HG03469 (cell line): ENCODE measurements at regions not wholly inside any gene's neighbourhood (a gene's known extent, or its start where the extent isn't known, plus 50 kb on each side); places are given as distances from the start of the nearest gene placed in this dataset.

Experiments
- ATAC-seq: cut with Tn5 transposase; IDR thresholded peaks from one replicate; pipeline ENCODE4 v1.9.1; 2021; ENCODE audit warnings: mild to moderate bottlenecking, moderate library complexity, moderate number of reproducible peaks; ENCODE audit not compliant: unreplicated experiment

DNA sequence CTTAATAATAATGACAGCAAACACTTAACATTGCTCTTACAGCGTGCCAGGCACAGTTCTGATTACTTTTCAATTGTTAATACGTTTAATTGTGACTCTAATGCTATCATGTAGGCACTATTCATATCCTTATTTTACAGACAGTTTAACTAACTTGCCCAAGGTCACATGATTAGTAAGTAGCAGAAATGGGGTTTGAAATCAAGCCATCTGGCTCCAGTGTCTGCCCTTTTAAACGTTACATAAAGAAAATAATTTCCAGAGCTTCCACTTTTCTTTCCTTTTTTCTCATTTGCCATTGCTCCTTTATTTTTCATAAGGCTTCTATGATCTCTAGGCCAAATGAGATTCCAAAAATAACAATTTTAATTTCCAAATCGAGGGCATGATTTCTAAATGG lies 50.6 kb upstream of the IKZF2 start:
- ATAC-seq: no peak

DNA sequence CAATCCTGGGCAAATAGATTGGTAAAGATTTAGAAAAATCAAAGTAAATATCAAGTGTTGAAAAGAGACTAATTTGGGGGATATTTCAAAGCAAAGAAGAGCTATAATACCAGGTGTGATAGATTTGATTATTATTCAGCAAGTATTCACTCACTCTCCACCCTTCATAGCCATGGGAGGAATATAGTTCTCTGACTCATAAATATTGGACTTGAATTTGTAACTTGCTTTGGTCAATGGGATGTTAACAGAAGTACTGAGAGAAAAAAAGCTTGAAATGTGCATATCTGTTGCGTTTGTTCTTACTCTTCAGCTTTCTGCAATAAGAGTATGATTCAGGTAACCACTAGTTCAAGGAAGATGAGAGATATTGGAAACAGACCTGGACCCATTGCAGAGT lies 54.5 kb upstream of the IKZF2 start:
- ATAC-seq: no peak

DNA sequence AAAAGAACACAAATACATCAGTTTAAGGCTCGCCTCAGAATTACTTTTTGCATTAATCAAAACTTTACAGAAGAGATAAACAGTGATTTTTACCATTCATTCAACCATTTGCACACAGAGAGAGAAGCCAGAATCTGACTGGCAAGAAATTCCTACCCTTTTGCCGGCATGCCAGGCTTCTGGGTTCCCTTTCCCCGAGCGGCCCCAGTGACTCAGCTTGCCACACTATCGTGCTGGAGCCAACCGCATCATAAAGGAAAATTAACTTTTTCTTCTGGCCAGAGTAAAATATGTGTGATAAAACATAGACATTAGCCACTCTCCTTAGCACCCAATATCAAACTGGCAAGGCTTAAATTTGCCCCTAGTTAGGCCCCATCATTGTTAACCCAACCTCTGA lies 61.8 kb upstream of the IKZF2 start:
- no peak for ATAC-seq

DNA sequence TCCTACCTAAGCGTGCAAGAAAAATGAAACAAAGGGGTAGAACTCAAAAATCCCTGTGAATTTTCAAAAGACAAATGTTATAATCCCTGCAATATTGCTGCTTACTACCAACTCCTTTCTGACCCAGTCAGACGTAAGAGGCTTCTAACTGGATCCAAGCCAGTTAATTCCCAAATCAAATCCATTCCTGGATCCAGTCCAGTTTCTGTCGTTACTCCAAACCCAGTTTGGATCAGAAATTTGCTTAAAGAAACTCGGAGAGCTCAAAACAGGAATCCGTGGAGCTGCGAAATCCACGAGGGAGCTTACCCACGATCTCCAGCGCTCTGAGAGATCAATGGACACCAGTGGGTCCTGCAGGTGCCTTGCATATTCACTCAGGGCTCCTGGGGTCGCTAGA lies 62.8 kb upstream of the IKZF2 start:
- ATAC-seq: no peak

DNA sequence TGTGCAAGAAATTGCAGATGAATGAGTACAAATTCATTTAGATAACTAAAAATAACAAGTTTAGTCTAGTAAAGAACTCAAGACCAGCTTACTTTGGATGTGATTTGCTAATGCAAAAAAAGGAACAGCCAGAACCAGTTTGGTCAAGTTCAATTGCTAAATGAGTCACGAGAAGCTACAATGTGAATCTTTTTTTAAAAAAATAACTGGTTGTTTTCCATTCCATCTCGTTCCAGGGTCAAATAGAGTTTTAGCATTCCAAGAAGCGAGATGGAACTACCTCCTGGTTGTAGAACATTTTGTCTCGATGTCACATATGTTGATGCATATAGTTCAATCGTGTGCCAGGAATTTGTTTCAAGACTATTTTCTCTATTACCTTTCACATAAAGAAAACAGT lies 65.0 kb upstream of the IKZF2 start:
- no peak for ATAC-seq

DNA sequence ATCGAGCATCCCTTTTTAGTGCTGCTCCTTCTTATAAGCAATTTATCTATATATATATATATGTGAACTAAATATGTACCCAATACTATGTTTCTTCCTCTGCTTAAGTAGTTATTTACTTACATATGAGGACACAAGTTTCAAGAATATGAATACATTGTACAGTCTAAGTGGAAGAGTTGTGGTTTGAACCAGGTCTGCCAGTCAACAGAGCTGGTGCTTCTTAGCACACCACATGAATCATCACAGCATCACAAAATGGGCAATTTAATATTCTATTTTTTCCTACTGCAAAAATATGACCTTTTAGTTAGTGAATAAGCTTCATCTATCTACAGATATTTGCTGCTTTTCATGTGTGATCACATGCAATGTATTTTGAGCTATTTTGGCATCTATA lies 64.4 kb upstream of the SPAG16 start:
- no peak for ATAC-seq

DNA sequence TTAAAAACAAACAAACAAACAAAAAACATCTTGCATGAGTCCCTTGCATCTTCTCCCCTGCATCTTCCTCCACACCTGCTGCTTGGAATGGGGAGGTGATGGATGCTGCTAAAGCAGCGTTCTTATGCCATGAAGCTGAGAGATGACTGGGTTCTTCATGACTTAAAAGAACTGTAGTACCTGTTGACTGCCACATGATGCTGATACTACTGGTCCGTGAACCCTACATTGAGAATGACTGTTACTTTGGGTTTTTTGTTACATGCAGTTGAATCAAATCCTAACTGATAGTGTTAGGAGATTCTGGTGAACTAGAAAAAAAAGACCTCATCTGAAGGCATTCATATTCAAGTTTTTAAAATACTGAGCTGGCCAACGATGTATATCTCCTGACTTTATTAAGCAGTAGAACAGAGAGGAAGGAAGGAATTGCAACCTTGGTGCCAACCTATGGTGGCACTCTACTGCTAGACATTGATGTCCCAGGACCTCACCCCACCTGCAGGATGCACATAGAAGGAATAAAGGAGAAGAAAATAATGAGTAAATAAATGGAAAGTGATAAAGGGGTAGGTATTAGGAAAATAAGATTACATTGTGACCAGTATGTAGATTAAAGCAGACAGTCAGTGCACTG lies 63.2 kb upstream of the SPAG16 start:
- ATAC-seq: no peak

DNA sequence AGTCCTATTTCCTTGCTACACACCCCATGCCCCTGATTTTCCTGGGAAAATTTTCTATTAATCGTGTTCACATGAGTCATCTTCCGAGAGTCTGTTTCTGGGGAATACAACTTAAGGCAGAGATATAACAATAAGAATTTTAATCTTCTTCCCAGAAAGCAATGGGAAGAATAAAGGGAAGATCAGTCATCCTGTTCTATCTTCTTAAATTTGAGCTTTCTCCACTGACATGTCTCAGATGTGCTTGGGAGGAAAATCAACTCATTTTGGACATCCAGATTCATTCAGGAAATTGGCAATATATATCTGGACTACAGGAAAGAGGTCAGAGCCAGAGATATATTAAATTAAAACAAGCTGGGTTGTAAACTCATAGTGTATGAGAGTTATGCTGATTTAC lies 62.3 kb upstream of the SPAG16 start:
- ATAC-seq: no peak

DNA sequence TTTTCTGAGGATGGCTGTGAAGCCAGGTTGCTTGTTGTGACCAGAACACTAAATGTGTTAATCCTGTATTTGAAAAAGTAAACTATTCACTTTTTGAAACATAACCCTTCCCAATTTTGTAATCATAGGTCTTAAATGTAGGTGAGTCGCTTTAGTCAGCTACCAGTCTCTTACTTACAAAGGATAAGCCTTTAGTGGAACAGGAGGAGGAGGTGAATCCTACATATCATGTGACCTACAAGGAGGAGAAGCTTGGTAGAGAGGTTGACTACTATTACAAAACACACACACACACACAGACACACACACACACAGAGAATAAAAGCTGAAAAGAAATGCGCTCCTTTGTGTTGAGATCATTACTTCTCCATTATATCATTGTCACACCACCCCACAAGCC lies 59.9 kb upstream of the SPAG16 start:
- no peak for ATAC-seq

DNA sequence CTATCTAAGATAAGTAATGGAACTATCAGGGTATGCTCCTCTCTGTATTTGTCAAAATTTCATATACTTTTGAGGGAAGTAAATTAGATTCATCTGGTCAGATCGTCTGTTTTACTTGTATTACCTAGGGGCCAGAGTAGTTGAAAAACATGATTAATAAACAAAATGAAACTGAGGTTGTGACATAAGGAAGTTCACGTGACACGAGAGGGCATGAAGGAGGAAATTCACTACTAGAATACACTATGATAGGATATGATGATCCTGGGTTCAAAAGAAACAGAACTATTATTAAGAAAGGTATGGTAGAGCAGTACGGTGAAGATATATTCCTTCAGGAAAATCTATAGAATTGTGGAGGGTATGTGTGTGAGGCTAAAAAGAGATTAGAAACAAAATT lies 58.4 kb upstream of the SPAG16 start:
- no peak for ATAC-seq

DNA sequence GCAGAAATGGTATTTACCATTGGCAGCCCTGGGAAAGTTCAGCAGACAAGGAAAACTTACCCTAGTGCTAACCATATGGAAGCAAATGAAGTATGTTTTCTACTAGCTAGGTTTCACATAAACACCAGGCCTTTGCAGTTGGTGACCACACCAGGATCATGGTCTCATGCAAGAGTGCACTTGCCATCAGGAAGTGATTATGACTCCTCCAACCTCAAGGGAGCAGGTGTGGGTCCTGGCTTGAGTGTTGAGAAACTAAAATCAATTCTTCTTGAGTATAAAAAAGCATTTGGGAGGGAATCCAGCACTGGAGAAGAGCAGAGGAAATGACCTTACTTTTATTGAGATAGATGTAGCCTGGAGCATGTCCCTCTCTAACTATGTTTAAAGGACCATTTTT lies 56.8 kb upstream of the SPAG16 start:
- ATAC-seq: peak; percentile 93

DNA sequence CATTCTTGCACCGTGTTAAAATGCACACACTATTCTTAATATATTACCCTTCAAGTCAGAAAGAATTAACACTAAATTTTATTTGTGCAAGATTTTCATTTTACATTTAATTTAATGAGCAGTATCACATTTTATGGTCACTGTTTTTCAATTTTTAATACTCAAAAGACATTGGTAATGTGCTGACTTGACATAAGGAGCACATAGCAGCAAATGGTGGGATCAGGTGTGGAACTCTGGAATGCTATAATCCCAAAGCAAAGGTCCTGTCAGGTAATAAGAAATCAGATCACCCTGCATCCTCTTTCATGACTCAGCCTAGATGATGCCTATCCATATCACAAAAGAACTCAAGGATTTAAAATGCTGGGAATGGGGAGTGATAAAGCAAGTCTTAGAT lies 55.6 kb upstream of the SPAG16 start:
- ATAC-seq: no peak

DNA sequence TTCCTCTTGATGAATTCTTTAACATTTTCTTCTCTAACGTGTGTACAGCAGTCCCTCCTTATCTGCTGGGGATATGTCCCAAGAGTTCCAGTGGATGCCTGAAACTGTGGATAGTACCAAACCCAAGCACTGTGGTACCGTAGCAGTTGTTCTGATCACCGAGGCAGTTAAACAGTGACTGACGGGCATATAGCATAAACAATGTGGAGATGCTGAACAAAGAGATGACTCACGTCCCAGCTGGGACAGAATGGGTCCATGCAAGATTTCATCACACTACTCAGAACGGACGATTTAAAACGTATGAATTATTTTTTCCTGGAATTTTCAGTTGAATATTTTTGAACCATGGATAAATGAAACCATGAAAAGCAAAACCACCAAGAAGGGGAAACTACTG lies 54.5 kb upstream of the SPAG16 start:
- ATAC-seq: peak; percentile 12

DNA sequence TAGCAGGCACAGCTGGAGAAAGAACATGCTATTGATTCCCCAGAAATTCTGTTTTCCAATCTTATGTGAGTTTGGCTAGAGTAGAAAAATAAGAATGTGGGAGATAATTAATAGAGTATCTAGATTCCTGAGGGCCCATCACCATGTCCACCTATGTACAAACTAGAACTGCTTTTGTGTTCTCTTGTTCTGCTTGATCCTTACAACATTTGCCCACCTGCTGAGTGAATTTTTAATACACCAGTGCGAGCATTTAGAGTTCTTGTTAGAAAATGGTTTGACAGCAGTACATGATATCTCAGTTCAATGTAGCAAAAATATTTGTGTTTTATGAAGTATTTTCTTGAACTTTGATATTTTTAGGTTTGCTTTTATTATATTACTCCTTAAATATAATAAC lies 52.3 kb upstream of the SPAG16 start:
- ATAC-seq: no peak

DNA sequence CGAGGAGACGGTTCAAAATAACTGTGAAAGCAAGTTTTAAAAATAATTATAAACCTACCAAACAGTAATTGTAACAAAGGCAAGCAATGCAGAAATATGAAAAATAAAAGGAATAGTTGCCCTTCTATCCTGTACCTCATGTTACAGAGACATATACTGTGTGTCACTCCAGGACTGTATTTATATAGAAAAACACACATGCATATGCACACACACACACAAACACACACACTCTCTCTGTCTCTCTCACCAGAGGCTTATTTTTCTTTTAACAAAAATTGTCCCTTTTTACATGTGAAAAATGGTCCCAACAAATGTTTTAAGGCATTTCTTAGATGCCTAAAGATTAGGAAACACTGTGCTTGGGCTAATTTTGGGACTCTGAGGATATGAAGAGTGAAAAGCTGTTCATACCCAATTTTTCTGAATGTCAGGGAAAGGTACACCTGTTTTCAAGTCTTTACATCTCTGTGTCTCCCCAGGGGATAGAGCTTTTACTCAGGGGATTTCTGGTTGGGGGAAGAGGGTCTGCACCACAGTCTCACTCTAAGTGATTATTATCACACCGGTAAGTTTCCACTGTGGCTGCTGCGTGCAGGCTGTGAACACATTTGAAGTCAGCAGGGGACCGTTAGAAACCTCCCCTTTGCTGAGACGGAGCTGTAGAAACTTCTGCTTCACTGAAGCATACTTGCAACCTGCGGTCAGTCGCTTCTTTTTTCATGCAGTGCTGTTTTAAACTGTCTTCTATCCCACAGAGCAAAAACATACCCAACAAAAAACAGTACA lies 51.4 kb upstream of the SPAG16 start:
- ATAC-seq: peak; percentile 84

DNA sequence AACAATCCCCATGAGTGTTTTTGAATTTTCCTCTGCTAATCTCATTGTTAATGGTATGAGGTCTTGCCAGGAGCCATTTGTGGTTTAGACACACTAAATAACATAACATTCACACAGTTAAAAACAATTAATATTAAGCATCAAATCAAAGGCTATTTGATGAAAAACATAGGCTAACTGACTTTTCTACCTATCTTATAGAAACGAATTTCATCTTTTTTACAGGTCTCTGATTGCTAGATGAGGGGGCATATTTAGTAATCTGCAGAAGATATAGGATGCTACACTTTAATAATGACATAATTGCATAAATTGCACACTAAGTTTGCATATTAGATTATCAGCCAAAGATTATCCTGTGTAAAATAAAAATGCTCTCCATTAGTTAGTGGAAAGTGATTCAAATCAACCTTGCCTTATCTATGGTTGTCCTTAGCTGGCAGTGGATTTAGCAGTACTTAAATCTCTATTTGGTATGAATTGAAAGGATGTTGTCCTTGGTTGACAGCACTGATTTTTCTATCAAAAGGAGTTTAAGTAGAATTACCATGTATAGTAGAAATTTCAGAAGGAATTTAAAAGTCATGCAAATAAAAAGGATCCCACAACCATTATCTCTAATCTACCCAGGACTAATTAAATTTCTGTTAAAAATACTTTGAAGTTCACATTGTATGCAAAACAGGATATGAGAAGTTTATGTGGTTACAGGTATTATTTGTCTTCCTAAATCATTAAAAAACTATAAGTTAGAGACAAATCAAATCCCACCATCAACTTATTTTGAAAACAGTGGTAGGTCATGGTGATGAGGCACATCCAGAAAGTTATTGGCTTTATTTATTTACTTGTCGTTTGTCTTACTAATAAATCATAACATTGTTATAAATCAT lies 50.6 kb upstream of the SPAG16 start:
- ATAC-seq: no peak
